ENCODE measurements at regions not wholly inside any gene's neighbourhood (a gene's known extent, or its start where the extent isn't known, plus 50 kb on each side); places are given as distances from the start of the nearest gene placed in this dataset.

GRCh38 chr5:152016421-152016820 lies 91.8 kb upstream of the GLRA1 start:
- no peak for DNase-seq

GRCh38 chr5:152007653-152008335 lies 83.1 kb upstream of the GLRA1 start:
- DNase-seq: no peak

GRCh38 chr5:152004095-152004494 lies 79.4 kb upstream of the GLRA1 start:
- no peak for DNase-seq
